Testis (tissue), 2 donors: ENCODE measurements at regions not wholly inside any gene's neighbourhood (a gene's known extent, or its start where the extent isn't known, plus 50 kb on each side); places are given as distances from the start of the nearest gene placed in this dataset.

Source experiments
- DNase-seq: peaks from one replicate; pipeline ENCODE4 v3.0.0-alpha.2; 2019
- H3K27ac ChIP-seq, 2 donors: fragments of 200-600 bp; sonication (generic); one replicate each; pipeline ENCODE4 v1.5.1; 2019
- H3K27me3 ChIP-seq: fragments of 200-600 bp; sonication (generic); one replicate; pipeline ENCODE4 v1.5.1; 2019
- H3K36me3 ChIP-seq: fragments of 200-600 bp; sonication (generic); one replicate; pipeline ENCODE4 v1.5.1; 2017; ENCODE audit warnings: low read depth; ENCODE audit errors: missing control alignments
- H3K4me1 ChIP-seq: fragments of 200-600 bp; sonication (generic); one replicate; pipeline ENCODE4 v1.5.1; 2019
- H3K4me3 ChIP-seq, 2 donors: fragments of 200-600 bp; sonication (generic); one replicate each; pipeline ENCODE4 v1.5.1; 2017 to 2019
- H3K9me3 ChIP-seq: fragments of 200-600 bp; sonication (generic); one replicate; pipeline ENCODE4 v1.5.1; 2017
- POLR2A ChIP-seq: fragments of 450-650 bp; IDR thresholded peaks from one replicate; pipeline ENCODE4 v1.6.1; 2017; ENCODE audit warnings: antibody characterized with exemption, mild to moderate bottlenecking, moderate library complexity
- WGBS, 2 donors: methylation state at CpG; one replicate each; pipeline ENCODE4 v1.1.5; 2018; 5-methylcytosine and 5-hydroxymethylcytosine counted together
- intact Hi-C: fragments of 100-400 bp; cut with DNase I; formaldehyde crosslinking; loops from one replicate; pipeline ENCODE4 v1.15.1; 2023; ENCODE audit warnings: low total_unique reads
- TF ChIP-seq, protein P1 (sequence below), 3 experiments: fragments of 450-650 bp in 2 of 3; fragments of 200-600 bp in 1 of 3; sonication (generic) in 1 of 3; IDR thresholded peaks; one replicate each; pipeline ENCODE4 v1.5.1; 2016 to 2019; ENCODE audit warnings: antibody characterized with exemption in 3 of 3, mild to moderate bottlenecking in 2 of 3, moderate library complexity in 1 of 3

DNA sequence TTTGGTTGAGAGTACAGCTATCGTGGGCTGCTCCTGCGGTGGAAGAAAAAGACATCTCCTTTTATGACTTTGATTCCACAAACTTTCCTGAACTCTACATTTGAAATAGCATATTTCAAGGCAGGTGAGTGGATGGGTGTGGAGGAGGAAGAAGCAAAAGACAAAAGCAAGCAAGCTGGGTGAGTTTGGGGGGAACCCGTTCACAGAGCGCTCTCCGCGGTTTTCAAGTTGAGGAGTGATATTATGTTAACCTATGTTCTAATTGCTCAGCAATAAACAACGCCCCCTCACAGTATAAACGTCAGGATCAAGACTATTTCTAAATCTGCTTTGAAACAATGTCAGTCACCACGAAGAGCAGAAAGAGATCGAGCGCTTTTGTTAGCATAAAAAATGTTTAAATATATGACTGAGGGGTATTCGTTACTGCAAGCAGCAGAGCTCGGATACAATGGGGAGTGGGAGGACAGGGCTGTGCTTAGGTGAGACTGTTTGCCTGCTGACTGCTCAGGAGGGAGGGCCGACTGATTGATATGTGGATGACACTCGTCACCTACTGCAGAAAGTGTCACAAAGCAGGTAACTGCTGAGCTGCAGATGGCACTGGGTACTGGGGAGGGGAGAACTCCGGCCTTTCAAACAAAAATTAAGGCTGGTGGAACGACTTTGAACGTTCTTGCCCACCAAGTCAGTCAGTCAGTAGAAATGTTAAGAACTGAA lies 236.5 kb downstream of the DRD1 start:
- WGBS, 2 donors, result 23 to 28% methylated on average over 18 of the region's 18 CpGs

DNA sequence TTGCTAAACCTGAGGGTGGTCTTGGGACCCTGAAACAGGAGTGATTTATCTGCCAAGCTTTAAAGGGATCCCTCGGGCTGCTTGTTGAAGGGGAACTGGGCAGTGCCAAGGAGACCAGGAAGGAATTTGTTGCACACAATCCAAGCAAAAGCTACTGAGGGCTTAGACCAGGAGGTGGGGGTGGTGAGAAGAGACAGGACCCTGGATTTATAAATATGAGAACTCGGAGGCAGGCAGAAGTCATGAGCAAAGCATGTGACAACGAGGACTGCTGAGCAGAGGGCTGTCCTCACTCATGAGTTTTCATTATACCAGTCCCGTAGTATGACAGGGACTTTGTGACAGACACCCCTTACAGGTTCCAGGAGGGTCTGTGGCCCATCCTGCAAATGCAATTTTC lies 237.3 kb downstream of the DRD1 start:
- WGBS, 2 donors, result 47 to 48% methylated on average over 4 of the region's 4 CpGs
- no peak for DNase-seq

More for the DNA sequence above, 236.5 kb downstream of the DRD1 start:
- no peaks in the 10 kb centered on the region for H3K36me3 ChIP-seq
- DNase-seq, result no peak
- TF ChIP-seq POLR2A, result no peak
- TF ChIP-seq, protein P1, sequence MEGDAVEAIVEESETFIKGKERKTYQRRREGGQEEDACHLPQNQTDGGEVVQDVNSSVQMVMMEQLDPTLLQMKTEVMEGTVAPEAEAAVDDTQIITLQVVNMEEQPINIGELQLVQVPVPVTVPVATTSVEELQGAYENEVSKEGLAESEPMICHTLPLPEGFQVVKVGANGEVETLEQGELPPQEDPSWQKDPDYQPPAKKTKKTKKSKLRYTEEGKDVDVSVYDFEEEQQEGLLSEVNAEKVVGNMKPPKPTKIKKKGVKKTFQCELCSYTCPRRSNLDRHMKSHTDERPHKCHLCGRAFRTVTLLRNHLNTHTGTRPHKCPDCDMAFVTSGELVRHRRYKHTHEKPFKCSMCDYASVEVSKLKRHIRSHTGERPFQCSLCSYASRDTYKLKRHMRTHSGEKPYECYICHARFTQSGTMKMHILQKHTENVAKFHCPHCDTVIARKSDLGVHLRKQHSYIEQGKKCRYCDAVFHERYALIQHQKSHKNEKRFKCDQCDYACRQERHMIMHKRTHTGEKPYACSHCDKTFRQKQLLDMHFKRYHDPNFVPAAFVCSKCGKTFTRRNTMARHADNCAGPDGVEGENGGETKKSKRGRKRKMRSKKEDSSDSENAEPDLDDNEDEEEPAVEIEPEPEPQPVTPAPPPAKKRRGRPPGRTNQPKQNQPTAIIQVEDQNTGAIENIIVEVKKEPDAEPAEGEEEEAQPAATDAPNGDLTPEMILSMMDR (IDR thresholded peaks at IDR 0.05), result no peak
- no peaks in the 10 kb centered on the region for H3K27me3 ChIP-seq
- no peak overlapping the region for H3K4me3 ChIP-seq
- no peak overlapping the region for H3K27ac ChIP-seq
- H3K4me1 ChIP-seq, result no peaks in the 10 kb centered on the region
- no peaks in the 10 kb centered on the region for H3K9me3 ChIP-seq
- intact Hi-C loops, result no loop called here

DNA sequence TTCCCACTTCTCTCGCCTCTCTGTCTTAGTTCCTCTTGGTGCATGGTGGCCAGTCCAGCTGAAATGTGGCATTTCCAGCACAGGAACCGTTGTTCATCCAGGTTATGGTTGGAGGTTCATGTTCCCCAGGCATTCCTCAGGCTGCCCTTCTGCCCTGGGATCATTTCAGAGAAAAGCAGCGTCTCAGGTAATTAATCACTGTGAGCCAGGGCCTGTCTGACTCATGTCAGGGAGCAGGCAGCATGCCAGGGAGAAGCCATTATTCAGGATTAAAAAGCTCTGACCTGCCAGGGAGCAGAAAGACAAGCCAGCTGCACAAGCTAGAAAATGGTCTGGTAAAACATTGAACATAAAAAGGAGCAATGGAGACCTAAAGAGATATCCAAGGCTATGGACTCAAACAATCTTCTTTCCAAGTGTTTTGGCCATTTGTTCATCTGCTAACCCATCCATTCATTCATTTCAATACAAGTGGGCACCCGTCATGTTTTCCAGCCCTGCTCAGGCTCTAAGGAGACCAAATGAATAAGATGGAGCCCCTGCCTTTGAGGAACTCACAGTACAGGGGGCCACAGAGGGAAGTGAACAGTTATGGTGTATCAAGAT lies 241.4 kb downstream of the DRD1 start:
- Histone ChIP-seq H3K9me3 (no peaks in the 10 kb centered on the region), H3K4me1 (no peaks in the 10 kb centered on the region), H3K27me3 (no peaks in the 10 kb centered on the region), H3K4me3 (no peak overlapping the region), H3K27ac (no peak overlapping the region), H3K36me3 (no peaks in the 10 kb centered on the region)
- intact Hi-C loops, result no loop called here
- no peak for DNase-seq
- 42 to 45% methylated on average over 4 of the region's 4 CpGs for WGBS, 2 donors
- no peak for TF ChIP-seq POLR2A
- TF ChIP-seq, protein P1 (IDR thresholded peaks at IDR 0.05), result no peak

More for the DNA sequence above, 237.3 kb downstream of the DRD1 start:
- no peaks in the 10 kb centered on the region for H3K4me1 ChIP-seq
- no peaks in the 10 kb centered on the region for H3K9me3 ChIP-seq
- no peak overlapping the region for H3K27ac ChIP-seq
- intact Hi-C loops, result no loop called here
- TF ChIP-seq POLR2A, result no peak
- TF ChIP-seq, protein P1 (IDR thresholded peaks at IDR 0.05), result no peak
- H3K27me3 ChIP-seq, result no peaks in the 10 kb centered on the region
- H3K4me3 ChIP-seq, result no peak overlapping the region
- H3K36me3 ChIP-seq, result no peaks in the 10 kb centered on the region

DNA sequence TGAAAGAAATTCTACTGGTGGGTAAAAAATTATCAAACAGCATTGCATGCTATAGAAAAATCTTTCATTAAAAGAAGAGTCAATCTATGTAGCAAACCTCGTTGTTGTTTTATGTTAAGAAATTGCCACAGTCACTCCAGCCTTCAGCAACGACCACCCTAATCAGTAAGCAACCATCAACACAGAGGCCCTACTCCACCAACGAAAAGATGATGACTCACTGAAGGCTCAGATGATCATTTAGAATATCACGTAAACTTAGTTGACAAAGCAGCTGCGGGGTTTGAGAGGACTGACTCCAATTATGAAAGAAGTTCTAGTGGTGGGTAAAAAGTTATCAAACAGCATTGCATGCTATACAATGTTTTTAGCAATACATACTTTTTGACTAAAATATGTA lies 242.6 kb downstream of the DRD1 start:
- Histone ChIP-seq H3K27ac (no peak overlapping the region), H3K4me3 (no peak overlapping the region), H3K27me3 (no peaks in the 10 kb centered on the region), H3K9me3 (no peaks in the 10 kb centered on the region), H3K4me1 (no peaks in the 10 kb centered on the region), H3K36me3 (no peaks in the 10 kb centered on the region)
- 79 to 86% methylated on average over 5 of the region's 5 CpGs for WGBS, 2 donors
- DNase-seq, result no peak
- intact Hi-C loops, result no loop called here
- TF ChIP-seq, protein P1 (IDR thresholded peaks at IDR 0.05), result no peak
- no peak for TF ChIP-seq POLR2A
